ENCODE measurements at regions not wholly inside any gene's neighbourhood (a gene's known extent, or its start where the extent isn't known, plus 50 kb on each side); places are given as distances from the start of the nearest gene placed in this dataset.
A peak's percentile ranks its signal among the peaks of the same experiment; 100 is the strongest.
"Not testable (repeated sequence)": the region's sequence is repeated elsewhere in the genome, so short reads cannot be mapped to it uniquely, and the experiment has no call there.

DNA sequence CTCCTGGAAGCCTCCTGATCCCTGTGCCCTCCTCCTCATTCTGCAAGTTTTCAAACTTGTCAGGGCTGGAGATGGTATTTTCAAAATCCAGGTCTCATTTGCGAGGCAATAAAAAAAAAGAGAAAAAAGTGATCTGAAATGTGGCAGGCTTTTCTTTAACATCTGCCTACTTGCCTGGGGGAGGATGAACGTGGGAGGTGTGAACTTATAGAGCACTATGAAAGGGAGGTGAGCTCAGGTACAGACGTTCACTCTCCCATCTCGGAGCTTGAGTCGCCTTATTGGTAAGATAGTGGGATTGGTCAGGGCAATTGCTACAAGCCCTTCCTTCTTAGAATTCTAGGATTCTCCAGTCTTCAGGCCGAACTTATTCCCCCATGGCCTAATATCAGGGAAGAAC is 104.8 kb upstream of the CADM1 start:
- H3K4me1 Mint-ChIP-seq = peaks cover 88% of the 10 kb centered on the region
- H3K9me3 Mint-ChIP-seq = no peaks in the 10 kb centered on the region
- TF ChIP-seq, protein P1, sequence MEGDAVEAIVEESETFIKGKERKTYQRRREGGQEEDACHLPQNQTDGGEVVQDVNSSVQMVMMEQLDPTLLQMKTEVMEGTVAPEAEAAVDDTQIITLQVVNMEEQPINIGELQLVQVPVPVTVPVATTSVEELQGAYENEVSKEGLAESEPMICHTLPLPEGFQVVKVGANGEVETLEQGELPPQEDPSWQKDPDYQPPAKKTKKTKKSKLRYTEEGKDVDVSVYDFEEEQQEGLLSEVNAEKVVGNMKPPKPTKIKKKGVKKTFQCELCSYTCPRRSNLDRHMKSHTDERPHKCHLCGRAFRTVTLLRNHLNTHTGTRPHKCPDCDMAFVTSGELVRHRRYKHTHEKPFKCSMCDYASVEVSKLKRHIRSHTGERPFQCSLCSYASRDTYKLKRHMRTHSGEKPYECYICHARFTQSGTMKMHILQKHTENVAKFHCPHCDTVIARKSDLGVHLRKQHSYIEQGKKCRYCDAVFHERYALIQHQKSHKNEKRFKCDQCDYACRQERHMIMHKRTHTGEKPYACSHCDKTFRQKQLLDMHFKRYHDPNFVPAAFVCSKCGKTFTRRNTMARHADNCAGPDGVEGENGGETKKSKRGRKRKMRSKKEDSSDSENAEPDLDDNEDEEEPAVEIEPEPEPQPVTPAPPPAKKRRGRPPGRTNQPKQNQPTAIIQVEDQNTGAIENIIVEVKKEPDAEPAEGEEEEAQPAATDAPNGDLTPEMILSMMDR (IDR thresholded peaks at IDR 0.05) = no peak
- no peak overlapping the region for H3K27ac Mint-ChIP-seq
- H3K4me3 Mint-ChIP-seq = no peak overlapping the region
- no peaks in the 10 kb centered on the region for H3K27me3 Mint-ChIP-seq (ENCODE audit: low read depth, poor library complexity)
- DNase-seq = no peak
- no peaks in the 10 kb centered on the region for H3K36me3 Mint-ChIP-seq (ENCODE audit: low read depth)

DNA sequence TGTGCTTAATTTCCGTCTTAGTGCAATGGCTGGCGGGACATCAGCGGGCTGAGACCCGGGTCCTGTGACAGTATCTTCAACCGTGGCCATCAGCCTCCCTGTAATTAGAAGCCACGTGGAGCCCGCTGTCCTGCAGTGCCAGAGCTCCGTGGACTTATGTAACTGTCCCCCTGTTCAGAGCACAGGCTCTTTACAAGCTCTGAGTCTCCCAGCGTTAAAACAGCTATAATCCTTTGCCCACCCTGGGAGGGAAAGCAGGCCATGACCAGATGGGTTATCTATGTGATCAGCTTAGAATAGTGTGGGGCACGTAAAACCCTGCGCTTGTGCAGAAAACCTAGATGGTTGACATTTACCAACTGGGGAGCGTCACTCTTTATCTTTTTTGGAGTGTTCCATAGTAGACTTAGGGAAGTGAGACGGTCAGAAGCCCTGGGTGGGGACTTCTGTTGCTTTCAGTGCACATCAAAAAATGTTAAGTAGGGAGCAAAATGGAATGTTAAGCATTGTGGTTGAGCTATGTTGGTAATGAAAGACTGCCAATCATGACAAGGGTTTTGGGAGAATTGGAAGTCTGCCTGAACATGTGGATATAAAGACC is 103.5 kb upstream of the CADM1 start:
- DNase-seq = no peak
- H3K36me3 Mint-ChIP-seq (ENCODE audit: low read depth) = no peaks in the 10 kb centered on the region
- H3K4me3 Mint-ChIP-seq = no peak overlapping the region
- TF ChIP-seq, protein P1 (IDR thresholded peaks at IDR 0.05) = no peak
- H3K27ac Mint-ChIP-seq = peak overlapping the region; percentile 46
- H3K27me3 Mint-ChIP-seq (ENCODE audit: low read depth, poor library complexity) = no peaks in the 10 kb centered on the region
- peaks cover 75% of the 10 kb centered on the region for H3K4me1 Mint-ChIP-seq
- no peaks in the 10 kb centered on the region for H3K9me3 Mint-ChIP-seq

DNA sequence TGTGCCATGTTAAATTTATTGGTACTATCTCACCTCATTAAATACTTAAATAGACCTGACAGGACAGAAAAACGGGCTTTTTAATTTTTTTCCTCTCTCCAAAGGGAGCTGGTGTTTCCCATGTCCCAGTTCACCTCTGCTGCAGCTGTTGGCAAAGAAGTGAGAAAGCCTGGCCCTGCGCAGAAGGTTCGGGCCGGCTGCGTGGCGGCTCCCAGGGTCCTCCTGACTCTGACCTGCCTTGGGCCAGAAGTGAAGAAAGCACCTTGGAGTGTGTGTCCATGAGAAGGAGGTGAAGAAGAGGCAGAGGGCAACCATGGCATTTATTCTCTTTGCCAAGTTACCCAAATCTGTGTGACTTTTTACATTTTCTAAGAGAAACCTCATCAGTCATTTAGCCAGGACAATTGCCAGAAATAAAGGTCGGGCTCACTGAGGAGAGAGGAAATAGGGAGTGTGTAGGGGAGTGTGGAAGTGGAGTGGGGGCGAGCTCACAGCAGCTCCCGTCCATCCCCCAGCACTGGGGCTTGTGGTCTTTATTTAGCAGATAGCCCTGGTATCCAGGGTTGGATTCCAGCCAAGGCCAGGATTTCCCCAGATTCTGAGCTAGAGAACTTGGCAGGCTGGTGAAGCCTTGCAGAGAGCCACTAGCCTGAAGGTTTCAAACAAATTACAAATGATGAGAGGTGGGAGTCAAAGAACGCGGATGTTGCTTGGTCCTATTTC is 102.4 kb upstream of the CADM1 start:
- no peaks in the 10 kb centered on the region for H3K27me3 Mint-ChIP-seq (ENCODE audit: low read depth, poor library complexity)
- peak overlapping the region; percentile 34 for H3K27ac Mint-ChIP-seq
- no peak overlapping the region for H3K4me3 Mint-ChIP-seq
- peaks cover 4% of the 10 kb centered on the region for H3K9me3 Mint-ChIP-seq
- TF ChIP-seq, protein P1 (IDR thresholded peaks at IDR 0.05) = no peak
- H3K36me3 Mint-ChIP-seq (ENCODE audit: low read depth) = no peaks in the 10 kb centered on the region
- H3K4me1 Mint-ChIP-seq = peaks cover 70% of the 10 kb centered on the region
- DNase-seq = no peak

DNA sequence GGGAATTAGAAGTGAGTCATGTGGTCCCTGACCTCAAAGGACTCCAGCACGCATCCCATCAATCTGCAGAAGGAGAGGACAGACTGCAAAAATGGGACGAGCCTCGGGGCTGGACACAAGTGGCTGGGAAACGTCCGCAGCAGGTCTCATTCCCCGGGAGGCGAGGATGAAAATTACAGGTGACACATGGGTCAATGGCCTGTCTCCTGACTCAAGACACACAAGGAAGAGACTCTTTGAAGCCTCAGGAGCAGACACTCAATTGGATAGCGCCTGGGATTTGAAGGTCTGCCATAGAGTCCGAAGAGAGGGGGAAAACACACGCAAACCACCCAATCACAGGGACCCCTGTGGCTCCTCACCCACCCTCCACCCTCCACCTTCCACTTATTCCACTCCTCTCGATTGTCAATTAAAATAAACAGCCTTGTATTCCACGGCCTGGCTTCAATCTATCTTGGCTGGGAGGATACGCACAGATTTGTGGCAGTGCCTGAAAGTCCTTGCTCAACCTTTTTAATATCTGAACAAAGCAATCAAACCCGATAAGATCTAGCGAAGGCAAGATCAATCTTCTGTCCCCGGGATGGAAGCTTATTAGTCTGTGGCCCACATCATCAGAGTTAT is 101.8 kb upstream of the CADM1 start:
- Mint-ChIP-seq H3K27ac (peak overlapping the region; percentile 86), H3K9me3 (peaks cover 4% of the 10 kb centered on the region), H3K4me1 (peaks cover 64% of the 10 kb centered on the region), H3K4me3 (no peak overlapping the region), H3K36me3 (ENCODE audit: low read depth) (no peaks in the 10 kb centered on the region), H3K27me3 (ENCODE audit: low read depth, poor library complexity) (no peaks in the 10 kb centered on the region)
- TF ChIP-seq, protein P1 (IDR thresholded peaks at IDR 0.05) = no peak
- DNase-seq = no peak

DNA sequence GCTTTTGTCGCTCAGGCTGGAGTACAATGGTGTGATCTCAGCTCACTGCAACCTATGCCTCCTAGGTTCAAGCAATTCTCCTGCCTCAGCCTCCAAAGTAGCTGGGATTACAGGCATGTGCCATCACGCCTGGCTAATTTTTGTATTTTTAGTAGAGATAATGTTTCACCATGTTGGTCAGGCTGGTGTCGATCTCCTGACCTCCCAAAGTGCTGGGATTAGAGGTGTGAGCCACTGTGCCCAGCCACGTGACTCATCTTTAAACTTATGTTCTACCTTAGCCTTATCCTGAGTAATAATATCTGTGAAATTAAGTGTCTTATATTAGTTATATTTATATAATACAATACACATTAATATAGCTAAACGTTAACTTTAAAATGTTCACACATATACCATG is 101.2 kb upstream of the CADM1 start:
- not testable (repeated sequence) for H3K27me3 Mint-ChIP-seq (ENCODE audit: low read depth, poor library complexity); H3K9me3 Mint-ChIP-seq; DNase-seq; H3K36me3 Mint-ChIP-seq (ENCODE audit: low read depth); H3K27ac Mint-ChIP-seq; H3K4me3 Mint-ChIP-seq
- H3K4me1 Mint-ChIP-seq = peaks cover 58% of the 10 kb centered on the region

DNA sequence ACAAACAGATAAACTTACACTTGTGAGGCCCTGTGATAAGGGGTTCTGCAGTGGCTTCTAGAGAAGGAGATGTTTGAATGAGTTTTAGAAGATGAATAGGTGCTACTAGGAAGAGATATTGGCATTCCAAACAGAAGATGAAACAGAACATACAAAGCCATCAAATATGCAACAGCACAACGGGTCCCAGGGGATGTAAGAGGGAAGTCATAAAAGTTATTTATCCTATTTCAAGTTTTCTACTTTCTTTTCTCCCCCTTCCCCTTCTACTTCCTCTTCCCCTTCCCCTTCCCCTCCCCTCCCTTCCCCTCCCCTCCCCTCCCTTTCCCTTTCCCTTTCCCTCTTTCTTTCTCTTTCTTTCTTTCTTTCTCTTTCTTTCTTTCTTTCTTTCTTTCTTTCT is 94.9 kb upstream of the CADM1 start:
- no peak overlapping the region for H3K4me3 Mint-ChIP-seq
- H3K9me3 Mint-ChIP-seq = peaks cover 4% of the 10 kb centered on the region
- no peak for DNase-seq
- H3K4me1 Mint-ChIP-seq = peaks cover 37% of the 10 kb centered on the region
- TF ChIP-seq, protein P1 (IDR thresholded peaks at IDR 0.05) = no peak
- peaks cover 3% of the 10 kb centered on the region for H3K27me3 Mint-ChIP-seq (ENCODE audit: low read depth, poor library complexity)
- no peak overlapping the region for H3K27ac Mint-ChIP-seq
- no peaks in the 10 kb centered on the region for H3K36me3 Mint-ChIP-seq (ENCODE audit: low read depth)

All from nephron progenitor cell (in vitro differentiated cells).